Ishikawa (cell line): ENCODE measurements at regions not wholly inside any gene's neighbourhood (a gene's known extent, or its start where the extent isn't known, plus 50 kb on each side); places are given as distances from the start of the nearest gene placed in this dataset.

Source experiments
- CEBPB ChIP-seq: IDR thresholded peaks from 2 replicates; pipeline ENCODE4 v1.6.1; 2012
- CREB1 ChIP-seq: IDR thresholded peaks from 2 replicates; pipeline ENCODE4 v1.6.1; 2012; ENCODE audit warnings: low read depth
- EGR1 ChIP-seq: IDR thresholded peaks from 2 replicates; pipeline ENCODE4 v1.6.1; 2012
- EP300 ChIP-seq: IDR thresholded peaks from 2 replicates; pipeline ENCODE4 v1.6.1; 2012; ENCODE audit warnings: borderline replicate concordance
- FOXM1 ChIP-seq: IDR thresholded peaks from 2 replicates; pipeline ENCODE4 v1.6.1; 2012; ENCODE audit warnings: low read depth, borderline replicate concordance
- NFIC ChIP-seq: IDR thresholded peaks from 2 replicates; pipeline ENCODE4 v1.6.1; 2012
- RAD21 ChIP-seq: IDR thresholded peaks from 2 replicates; pipeline ENCODE4 v1.6.1; 2012; ENCODE audit warnings: low read depth
- TAF1 ChIP-seq: IDR thresholded peaks from 2 replicates; pipeline ENCODE4 v1.6.1; 2012; ENCODE audit warnings: low read depth, mild to moderate bottlenecking
- TCF12 ChIP-seq: IDR thresholded peaks from 2 replicates; pipeline ENCODE4 v1.6.1; 2012; ENCODE audit warnings: low read depth
- TEAD4 ChIP-seq: IDR thresholded peaks from 2 replicates; pipeline ENCODE4 v1.6.1; 2012
- YY1 ChIP-seq: IDR thresholded peaks from 2 replicates; pipeline ENCODE4 v1.6.1; 2012; ENCODE audit warnings: low read depth
- ZBTB7A ChIP-seq: IDR thresholded peaks from 2 replicates; pipeline ENCODE4 v1.6.1; 2012; ENCODE audit warnings: low read depth
- TF ChIP-seq, protein P1 (sequence below): IDR thresholded peaks from 2 replicates; pipeline ENCODE4 v1.6.1; 2012; ENCODE audit warnings: low read depth, mild to moderate bottlenecking
- TF ChIP-seq, protein P2 (sequence below): IDR thresholded peaks from 2 replicates; pipeline ENCODE4 v1.6.1; 2012
- TF ChIP-seq, protein P3 (sequence below): IDR thresholded peaks from 2 replicates; pipeline ENCODE4 v1.6.1; 2012

DNA sequence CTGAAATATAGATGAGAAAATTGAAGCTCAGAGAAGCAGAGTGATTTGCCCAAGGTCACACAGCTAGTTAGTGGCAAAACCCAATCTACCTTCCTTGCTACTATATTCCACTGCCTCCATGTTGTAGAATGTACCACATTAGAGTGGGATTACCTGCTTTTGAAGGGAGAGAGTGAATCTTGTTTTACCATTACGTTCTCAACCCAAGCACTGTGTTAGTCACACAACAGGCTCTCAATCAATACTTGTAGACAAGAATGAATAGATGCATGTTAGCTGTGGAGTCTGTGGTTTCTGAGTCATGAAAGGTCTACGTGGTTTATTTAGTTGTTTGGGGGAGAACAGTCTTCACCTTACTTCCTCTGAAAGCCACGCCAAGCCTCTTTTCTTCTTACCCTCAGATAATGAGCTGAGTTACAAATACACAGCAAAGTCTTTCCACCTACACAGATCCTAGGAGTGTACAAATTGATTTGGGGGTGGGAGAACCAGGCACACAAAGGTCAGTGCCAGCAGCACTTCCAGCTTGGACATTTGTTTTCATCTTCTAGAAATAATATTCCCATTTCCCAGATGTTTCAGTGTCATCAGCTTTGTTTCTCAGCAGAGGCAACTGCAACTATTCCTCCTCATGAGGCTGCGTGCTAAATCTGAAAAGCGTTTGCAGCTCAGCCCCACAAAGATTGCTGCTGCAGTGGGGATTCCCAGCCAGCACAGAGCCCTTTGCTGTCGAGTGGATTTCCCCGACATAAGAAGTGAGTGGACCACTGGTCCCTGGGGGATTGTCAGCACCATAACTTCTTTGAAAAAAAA, 71.5 kb upstream of the ADO start:
- TF ChIP-seq CREB1 (no peak), YY1 (no peak), TEAD4 (no peak), ZBTB7A (no peak), TCF12 (no peak), CEBPB (no peak), RAD21 (no peak), TAF1 (no peak), EGR1 (no peak), NFIC (no peak), FOXM1 (no peak), EP300 (no peak)
- TF ChIP-seq, protein P1, sequence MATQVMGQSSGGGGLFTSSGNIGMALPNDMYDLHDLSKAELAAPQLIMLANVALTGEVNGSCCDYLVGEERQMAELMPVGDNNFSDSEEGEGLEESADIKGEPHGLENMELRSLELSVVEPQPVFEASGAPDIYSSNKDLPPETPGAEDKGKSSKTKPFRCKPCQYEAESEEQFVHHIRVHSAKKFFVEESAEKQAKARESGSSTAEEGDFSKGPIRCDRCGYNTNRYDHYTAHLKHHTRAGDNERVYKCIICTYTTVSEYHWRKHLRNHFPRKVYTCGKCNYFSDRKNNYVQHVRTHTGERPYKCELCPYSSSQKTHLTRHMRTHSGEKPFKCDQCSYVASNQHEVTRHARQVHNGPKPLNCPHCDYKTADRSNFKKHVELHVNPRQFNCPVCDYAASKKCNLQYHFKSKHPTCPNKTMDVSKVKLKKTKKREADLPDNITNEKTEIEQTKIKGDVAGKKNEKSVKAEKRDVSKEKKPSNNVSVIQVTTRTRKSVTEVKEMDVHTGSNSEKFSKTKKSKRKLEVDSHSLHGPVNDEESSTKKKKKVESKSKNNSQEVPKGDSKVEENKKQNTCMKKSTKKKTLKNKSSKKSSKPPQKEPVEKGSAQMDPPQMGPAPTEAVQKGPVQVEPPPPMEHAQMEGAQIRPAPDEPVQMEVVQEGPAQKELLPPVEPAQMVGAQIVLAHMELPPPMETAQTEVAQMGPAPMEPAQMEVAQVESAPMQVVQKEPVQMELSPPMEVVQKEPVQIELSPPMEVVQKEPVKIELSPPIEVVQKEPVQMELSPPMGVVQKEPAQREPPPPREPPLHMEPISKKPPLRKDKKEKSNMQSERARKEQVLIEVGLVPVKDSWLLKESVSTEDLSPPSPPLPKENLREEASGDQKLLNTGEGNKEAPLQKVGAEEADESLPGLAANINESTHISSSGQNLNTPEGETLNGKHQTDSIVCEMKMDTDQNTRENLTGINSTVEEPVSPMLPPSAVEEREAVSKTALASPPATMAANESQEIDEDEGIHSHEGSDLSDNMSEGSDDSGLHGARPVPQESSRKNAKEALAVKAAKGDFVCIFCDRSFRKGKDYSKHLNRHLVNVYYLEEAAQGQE, result no peak
- TF ChIP-seq, protein P2, sequence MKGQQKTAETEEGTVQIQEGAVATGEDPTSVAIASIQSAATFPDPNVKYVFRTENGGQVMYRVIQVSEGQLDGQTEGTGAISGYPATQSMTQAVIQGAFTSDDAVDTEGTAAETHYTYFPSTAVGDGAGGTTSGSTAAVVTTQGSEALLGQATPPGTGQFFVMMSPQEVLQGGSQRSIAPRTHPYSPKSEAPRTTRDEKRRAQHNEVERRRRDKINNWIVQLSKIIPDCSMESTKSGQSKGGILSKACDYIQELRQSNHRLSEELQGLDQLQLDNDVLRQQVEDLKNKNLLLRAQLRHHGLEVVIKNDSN, result no peak
- TF ChIP-seq, protein P3, sequence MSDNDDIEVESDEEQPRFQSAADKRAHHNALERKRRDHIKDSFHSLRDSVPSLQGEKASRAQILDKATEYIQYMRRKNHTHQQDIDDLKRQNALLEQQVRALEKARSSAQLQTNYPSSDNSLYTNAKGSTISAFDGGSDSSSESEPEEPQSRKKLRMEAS, result no peak

- no peak for TF ChIP-seq YY1
- no peak for TF ChIP-seq EGR1
- no peak for TF ChIP-seq CEBPB
- TF ChIP-seq CREB1, result no peak
Measured at GRCh38 chr10:62733654-62734293, 70.7 kb upstream of the ADO start.

DNA sequence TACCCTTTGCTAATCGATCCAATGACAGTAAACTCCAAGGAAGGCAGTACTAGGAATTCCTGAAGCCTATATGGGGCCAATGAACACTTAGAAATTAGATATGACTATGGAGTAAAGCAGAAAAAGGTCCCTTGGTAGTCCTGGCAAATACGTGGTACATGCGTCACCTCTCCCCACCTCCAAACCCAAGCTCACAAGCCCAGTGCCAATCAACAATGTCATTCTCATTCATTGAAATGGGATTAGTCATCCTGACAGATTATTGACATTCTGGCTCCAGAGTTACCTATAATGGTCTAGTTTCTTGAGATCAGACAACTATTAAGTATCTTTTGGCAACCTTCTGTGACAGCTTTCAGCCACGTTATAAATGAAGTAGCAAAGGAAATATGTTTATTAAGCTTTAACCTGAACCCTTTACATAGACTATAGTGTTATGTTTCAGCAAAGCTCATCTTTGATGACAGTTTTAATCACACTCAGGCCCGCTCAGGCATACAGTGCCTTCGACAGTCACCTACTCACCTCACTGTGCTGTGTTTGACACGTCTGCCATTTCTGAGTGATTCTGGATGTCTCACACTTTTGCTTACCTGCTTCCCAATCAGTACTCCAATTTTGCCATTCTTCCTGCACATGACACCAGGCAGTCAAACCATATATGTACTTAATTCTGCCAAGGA, 69.6 kb upstream of the ADO start:
- TF ChIP-seq, protein P1, result no peak
- TF ChIP-seq FOXM1 (no peak), YY1 (no peak), NFIC (no peak), CEBPB (no peak), EGR1 (no peak), TAF1 (no peak), TEAD4 (no peak), TCF12 (no peak), RAD21 (no peak), ZBTB7A (no peak), CREB1 (no peak), EP300 (no peak)
- TF ChIP-seq, protein P3, result no peak
- TF ChIP-seq, protein P2, result no peak

DNA sequence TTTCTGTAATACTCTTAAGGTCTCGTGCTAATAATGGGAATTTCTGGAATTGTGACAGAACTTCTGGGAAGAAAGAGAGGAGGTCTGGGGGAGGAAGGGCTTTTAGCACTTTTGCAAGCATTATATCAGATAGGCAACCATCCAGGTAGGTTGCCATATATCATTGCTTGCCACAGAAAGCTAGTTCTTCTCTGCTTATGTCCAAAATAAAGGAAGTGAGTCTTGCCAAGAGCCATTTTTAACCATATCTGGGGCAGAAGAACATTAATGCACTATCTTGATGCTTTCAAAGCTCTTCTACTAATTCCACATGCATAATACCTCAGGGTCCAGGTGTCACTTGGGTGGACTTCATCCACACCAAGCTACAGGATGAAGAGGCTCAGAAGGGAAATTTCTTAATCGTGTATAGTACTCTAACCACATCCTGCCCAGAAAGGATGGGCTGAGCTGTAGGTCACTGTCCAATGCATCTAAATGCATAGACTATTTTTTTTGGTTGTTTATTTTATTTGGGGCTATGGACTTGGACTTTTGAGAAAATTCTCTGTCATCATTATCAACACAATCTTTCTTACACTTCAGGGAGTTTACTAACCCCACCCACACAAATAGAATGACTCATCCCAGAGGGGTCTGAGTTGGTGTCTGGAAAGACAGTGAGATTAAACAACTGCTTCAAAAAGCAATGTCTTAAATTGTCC, 68.9 kb upstream of the ADO start:
- TF ChIP-seq TCF12, result no peak
- TF ChIP-seq, protein P3, result no peak

GRCh38 chr10:62736168-62736546, 68.4 kb upstream of the ADO start:
- TF ChIP-seq CREB1 (no peak), CEBPB (no peak), TCF12 (no peak), EP300 (no peak), TEAD4 (no peak), EGR1 (no peak), RAD21 (no peak), TAF1 (no peak), ZBTB7A (no peak), YY1 (no peak), NFIC (no peak), FOXM1 (no peak)
- TF ChIP-seq, protein P1, result no peak
- TF ChIP-seq, protein P2, result no peak
- TF ChIP-seq, protein P3, result no peak
